ENCODE measurements at regions not wholly inside any gene's neighbourhood (a gene's known extent, or its start where the extent isn't known, plus 50 kb on each side); places are given as distances from the start of the nearest gene placed in this dataset.

GRCh38 chr12:107917912-107918800 lies 143.7 kb downstream of the ASCL4 start:
- Histone ChIP-seq H3K27me3 (ENCODE audit: insufficient read depth, low read length) (peaks cover 6% of the 10 kb centered on the region), H3K9me3 (ENCODE audit: low read depth, low read length) (no peaks in the 10 kb centered on the region), H3K4me1 (ENCODE audit: insufficient read depth, low read length) (no peaks in the 10 kb centered on the region), H3K4me3 (ENCODE audit: low read length) (no peak overlapping the region)

DNA sequence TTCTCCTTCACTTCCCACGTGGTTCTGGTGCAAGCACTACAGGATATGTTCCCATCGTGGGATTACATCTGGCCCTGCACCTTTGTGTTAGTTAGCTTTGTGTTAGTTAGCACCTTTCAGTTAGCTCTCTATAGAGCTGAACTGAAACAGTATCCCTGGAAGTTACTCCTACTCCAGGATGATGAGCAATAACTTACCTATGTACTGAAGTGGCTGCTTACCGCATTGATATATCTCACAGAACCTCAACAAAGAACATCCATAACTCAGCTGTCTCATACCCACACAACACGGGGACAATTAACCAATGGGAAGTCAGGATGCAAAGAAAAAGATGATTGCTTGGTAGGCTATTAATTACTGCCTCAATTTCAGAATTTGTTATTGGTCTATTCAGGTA lies 146.6 kb downstream of the ASCL4 start:
- Histone ChIP-seq H3K4me3 (ENCODE audit: low read length) (no peak overlapping the region), H3K9me3 (ENCODE audit: low read depth, low read length) (no peaks in the 10 kb centered on the region), H3K4me1 (ENCODE audit: insufficient read depth, low read length) (no peaks in the 10 kb centered on the region), H3K27me3 (ENCODE audit: insufficient read depth, low read length) (peaks cover 8% of the 10 kb centered on the region)

DNA sequence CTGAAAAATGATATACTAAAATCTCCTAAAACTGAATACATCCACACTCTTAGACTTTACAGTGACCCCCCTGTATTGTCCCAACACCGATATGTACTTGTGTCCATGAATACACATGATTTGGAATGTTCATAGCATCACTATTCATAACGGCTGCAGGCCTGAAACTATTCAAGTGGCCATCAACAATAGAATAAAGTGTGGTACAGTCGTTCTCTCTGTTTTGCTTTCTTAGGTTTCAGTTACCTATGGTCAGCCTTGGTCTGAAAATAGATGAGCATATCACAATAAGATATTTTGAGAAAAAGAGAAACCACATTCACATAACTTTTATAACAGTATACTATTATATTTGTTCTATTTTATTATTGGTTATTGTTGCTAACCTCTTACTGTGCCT lies 150.6 kb downstream of the ASCL4 start:
- H3K4me3 ChIP-seq (ENCODE audit: low read length) = no peak overlapping the region
- no peaks in the 10 kb centered on the region for H3K9me3 ChIP-seq (ENCODE audit: low read depth, low read length)
- no peaks in the 10 kb centered on the region for H3K4me1 ChIP-seq (ENCODE audit: insufficient read depth, low read length)
- peaks cover 5% of the 10 kb centered on the region for H3K27me3 ChIP-seq (ENCODE audit: insufficient read depth, low read length)

- Histone ChIP-seq H3K4me1 (ENCODE audit: insufficient read depth, low read length) (no peaks in the 10 kb centered on the region), H3K27me3 (ENCODE audit: insufficient read depth, low read length) (peaks cover 5% of the 10 kb centered on the region), H3K4me3 (ENCODE audit: low read length) (no peak overlapping the region), H3K9me3 (ENCODE audit: low read depth, low read length) (no peaks in the 10 kb centered on the region)
These were observed 154.9 kb downstream of the ASCL4 start for GRCh38 chr12:107929436-107929835.

GRCh38 chr12:107931761-107932160 lies 157.3 kb downstream of the ASCL4 start:
- H3K4me1 ChIP-seq (ENCODE audit: insufficient read depth, low read length) = no peaks in the 10 kb centered on the region
- H3K9me3 ChIP-seq (ENCODE audit: low read depth, low read length) = no peaks in the 10 kb centered on the region
- no peak overlapping the region for H3K4me3 ChIP-seq (ENCODE audit: low read length)
- peaks cover 3% of the 10 kb centered on the region for H3K27me3 ChIP-seq (ENCODE audit: insufficient read depth, low read length)

DNA sequence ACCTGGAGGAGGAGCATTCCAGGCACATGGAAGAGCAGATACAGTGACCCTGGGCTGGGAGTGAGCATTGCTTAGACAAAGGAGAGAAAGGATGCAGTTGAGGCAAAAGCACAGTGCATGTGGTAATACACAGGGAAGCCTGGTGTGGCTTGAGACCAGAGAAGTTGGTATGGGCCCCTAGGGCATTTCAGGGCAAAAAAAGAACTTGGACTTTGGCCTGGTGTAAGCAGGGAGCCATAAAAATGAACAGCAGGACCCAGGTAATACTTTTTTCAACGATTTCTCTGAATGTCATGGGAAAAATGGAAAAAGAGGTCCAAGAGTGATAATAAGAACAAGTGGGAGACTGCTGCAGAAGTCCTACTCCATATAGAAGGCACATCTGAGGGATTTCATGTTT lies 163.9 kb downstream of the ASCL4 start:
- no peaks in the 10 kb centered on the region for H3K4me1 ChIP-seq (ENCODE audit: insufficient read depth, low read length)
- no peak overlapping the region for H3K4me3 ChIP-seq (ENCODE audit: low read length)
- peaks cover 11% of the 10 kb centered on the region for H3K9me3 ChIP-seq (ENCODE audit: low read depth, low read length)
- H3K27me3 ChIP-seq (ENCODE audit: insufficient read depth, low read length) = peaks cover 16% of the 10 kb centered on the region

- H3K9me3 ChIP-seq (ENCODE audit: low read depth, low read length) = peaks cover 4% of the 10 kb centered on the region
- H3K4me3 ChIP-seq (ENCODE audit: low read length) = no peak overlapping the region
- H3K27me3 ChIP-seq (ENCODE audit: insufficient read depth, low read length) = peaks cover 9% of the 10 kb centered on the region
These were observed 174.0 kb downstream of the ASCL4 start for GRCh38 chr12:107948391-107948945.

GRCh38 chr12:107951024-107951423 lies 176.5 kb downstream of the ASCL4 start:
- Histone ChIP-seq H3K9me3 (ENCODE audit: low read depth, low read length) (no peaks in the 10 kb centered on the region), H3K27me3 (ENCODE audit: insufficient read depth, low read length) (peaks cover 5% of the 10 kb centered on the region), H3K4me3 (ENCODE audit: low read length) (no peak overlapping the region), H3K4me1 (ENCODE audit: insufficient read depth, low read length) (no peaks in the 10 kb centered on the region)

More at GRCh38 chr12:107948391-107948945, 174.0 kb downstream of the ASCL4 start:
- no peaks in the 10 kb centered on the region for H3K4me1 ChIP-seq (ENCODE audit: insufficient read depth, low read length)

- peaks cover 2% of the 10 kb centered on the region for H3K27me3 ChIP-seq (ENCODE audit: insufficient read depth, low read length)
- no peaks in the 10 kb centered on the region for H3K4me1 ChIP-seq (ENCODE audit: insufficient read depth, low read length)
- H3K9me3 ChIP-seq (ENCODE audit: low read depth, low read length) = no peaks in the 10 kb centered on the region
- no peak overlapping the region for H3K4me3 ChIP-seq (ENCODE audit: low read length)
These were observed 173.0 kb upstream of the WSCD2 start for GRCh38 chr12:107955966-107956643.

GRCh38 chr12:107957459-107957858 lies 171.6 kb upstream of the WSCD2 start:
- no peaks in the 10 kb centered on the region for H3K9me3 ChIP-seq (ENCODE audit: low read depth, low read length)
- peaks cover 2% of the 10 kb centered on the region for H3K27me3 ChIP-seq (ENCODE audit: insufficient read depth, low read length)
- no peak overlapping the region for H3K4me3 ChIP-seq (ENCODE audit: low read length)
- no peaks in the 10 kb centered on the region for H3K4me1 ChIP-seq (ENCODE audit: insufficient read depth, low read length)

GRCh38 chr12:107963635-107964034 lies 165.5 kb upstream of the WSCD2 start:
- Histone ChIP-seq H3K4me1 (ENCODE audit: insufficient read depth, low read length) (no peaks in the 10 kb centered on the region), H3K9me3 (ENCODE audit: low read depth, low read length) (no peaks in the 10 kb centered on the region), H3K4me3 (ENCODE audit: low read length) (no peak overlapping the region), H3K27me3 (ENCODE audit: insufficient read depth, low read length) (no peaks in the 10 kb centered on the region)

DNA sequence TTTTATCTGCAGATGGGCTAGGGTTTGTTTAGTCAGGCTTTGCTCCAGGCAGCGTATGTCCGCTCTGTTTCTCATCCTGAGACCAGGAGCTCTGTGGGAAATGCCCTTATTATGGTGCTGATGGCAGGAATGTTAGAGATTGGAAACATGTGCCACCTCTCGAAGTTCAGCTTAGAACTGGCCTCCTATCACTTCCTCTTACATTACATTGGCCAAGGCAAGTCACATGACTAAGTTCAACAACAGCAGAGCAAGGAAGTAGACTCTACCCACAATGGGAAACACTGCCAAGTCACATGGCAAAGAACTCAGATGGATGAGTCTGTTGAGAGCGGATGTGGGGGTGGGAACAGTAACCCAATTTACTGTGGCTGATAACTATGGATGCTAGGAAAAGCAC lies 161.9 kb upstream of the WSCD2 start:
- Histone ChIP-seq H3K9me3 (ENCODE audit: low read depth, low read length) (no peaks in the 10 kb centered on the region), H3K4me3 (ENCODE audit: low read length) (no peak overlapping the region), H3K27me3 (ENCODE audit: insufficient read depth, low read length) (no peaks in the 10 kb centered on the region), H3K4me1 (ENCODE audit: insufficient read depth, low read length) (no peaks in the 10 kb centered on the region)

- no peaks in the 10 kb centered on the region for H3K9me3 ChIP-seq (ENCODE audit: low read depth, low read length)
- peaks cover 4% of the 10 kb centered on the region for H3K27me3 ChIP-seq (ENCODE audit: insufficient read depth, low read length)
- H3K4me1 ChIP-seq (ENCODE audit: insufficient read depth, low read length) = no peaks in the 10 kb centered on the region
- H3K4me3 ChIP-seq (ENCODE audit: low read length) = no peak overlapping the region
These were observed 155.1 kb upstream of the WSCD2 start for GRCh38 chr12:107973950-107974349.

- no peaks in the 10 kb centered on the region for H3K9me3 ChIP-seq (ENCODE audit: low read depth, low read length)
- H3K4me3 ChIP-seq (ENCODE audit: low read length) = no peak overlapping the region
- peaks cover 4% of the 10 kb centered on the region for H3K27me3 ChIP-seq (ENCODE audit: insufficient read depth, low read length)
- no peaks in the 10 kb centered on the region for H3K4me1 ChIP-seq (ENCODE audit: insufficient read depth, low read length)
These were observed 152.8 kb upstream of the WSCD2 start for GRCh38 chr12:107976331-107976730.

GRCh38 chr12:107978201-107978600 lies 150.9 kb upstream of the WSCD2 start:
- peaks cover 2% of the 10 kb centered on the region for H3K27me3 ChIP-seq (ENCODE audit: insufficient read depth, low read length)
- H3K9me3 ChIP-seq (ENCODE audit: low read depth, low read length) = no peaks in the 10 kb centered on the region
- no peak overlapping the region for H3K4me3 ChIP-seq (ENCODE audit: low read length)
- no peaks in the 10 kb centered on the region for H3K4me1 ChIP-seq (ENCODE audit: insufficient read depth, low read length)

Data from mononuclear cell (primary cell).